Keratinocyte (primary cell): ENCODE measurements at regions not wholly inside any gene's neighbourhood (a gene's known extent, or its start where the extent isn't known, plus 50 kb on each side); places are given as distances from the start of the nearest gene placed in this dataset.

Source experiments
- EZH2 ChIP-seq: IDR thresholded peaks from one replicate; pipeline ENCODE4 v1.6.1; 2012; ENCODE audit warnings: inconsistent platforms, mild to moderate bottlenecking, low read length, moderate library complexity
- TF ChIP-seq, protein P1 (sequence below), 3 experiments: IDR thresholded peaks in 1 of 3; conservative IDR thresholded peaks in 1 of 3; optimal IDR thresholded peaks in 1 of 3; 2 replicates in 2 of 3; 3 replicates in 1 of 3; pipeline versions ENCODE3 to v1.5.1; 2011; ENCODE audit warnings: low read length in 3 of 3, mild to moderate bottlenecking in 3 of 3, moderate library complexity in 2 of 3, control low read depth in 1 of 3, inconsistent platforms in 1 of 3; ENCODE audit not compliant: insufficient read depth in 2 of 3; ENCODE audit errors: extremely low read depth in 1 of 3

DNA sequence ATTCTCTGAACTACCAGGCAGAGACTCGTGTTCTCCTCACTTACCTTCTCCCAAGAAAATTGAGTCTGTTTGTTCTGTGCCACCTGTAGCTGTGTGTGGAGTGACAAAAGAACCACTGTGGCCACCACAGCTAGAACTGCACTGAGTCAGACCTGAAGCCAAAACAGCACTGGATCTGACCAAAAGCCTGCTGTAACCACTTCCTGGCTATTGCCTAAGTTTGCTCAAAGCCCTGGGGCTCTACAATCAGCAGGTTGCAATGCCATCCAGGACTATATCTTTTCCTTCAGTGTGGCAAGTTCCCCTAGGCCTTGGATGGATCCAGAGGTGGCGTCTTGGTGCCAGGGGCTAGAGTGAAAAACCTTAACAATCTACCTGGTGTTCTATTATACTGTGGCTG, 449.1 kb downstream of the FAM133A start:
- TF ChIP-seq EZH2: no peak
- TF ChIP-seq, protein P1, sequence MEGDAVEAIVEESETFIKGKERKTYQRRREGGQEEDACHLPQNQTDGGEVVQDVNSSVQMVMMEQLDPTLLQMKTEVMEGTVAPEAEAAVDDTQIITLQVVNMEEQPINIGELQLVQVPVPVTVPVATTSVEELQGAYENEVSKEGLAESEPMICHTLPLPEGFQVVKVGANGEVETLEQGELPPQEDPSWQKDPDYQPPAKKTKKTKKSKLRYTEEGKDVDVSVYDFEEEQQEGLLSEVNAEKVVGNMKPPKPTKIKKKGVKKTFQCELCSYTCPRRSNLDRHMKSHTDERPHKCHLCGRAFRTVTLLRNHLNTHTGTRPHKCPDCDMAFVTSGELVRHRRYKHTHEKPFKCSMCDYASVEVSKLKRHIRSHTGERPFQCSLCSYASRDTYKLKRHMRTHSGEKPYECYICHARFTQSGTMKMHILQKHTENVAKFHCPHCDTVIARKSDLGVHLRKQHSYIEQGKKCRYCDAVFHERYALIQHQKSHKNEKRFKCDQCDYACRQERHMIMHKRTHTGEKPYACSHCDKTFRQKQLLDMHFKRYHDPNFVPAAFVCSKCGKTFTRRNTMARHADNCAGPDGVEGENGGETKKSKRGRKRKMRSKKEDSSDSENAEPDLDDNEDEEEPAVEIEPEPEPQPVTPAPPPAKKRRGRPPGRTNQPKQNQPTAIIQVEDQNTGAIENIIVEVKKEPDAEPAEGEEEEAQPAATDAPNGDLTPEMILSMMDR (optimal IDR thresholded peaks at IDR 0.05 in 1 of 3, IDR thresholded peaks at IDR 0.05 in 1 of 3, conservative IDR thresholded peaks at IDR 0.05 in 1 of 3; ENCODE audit: extremely low read depth in 1 of 3, insufficient read depth in 2 of 3, low read length in 3 of 3): no peak
